ENCODE measurements at regions not wholly inside any gene's neighbourhood (a gene's known extent, or its start where the extent isn't known, plus 50 kb on each side); places are given as distances from the start of the nearest gene placed in this dataset.

DNA sequence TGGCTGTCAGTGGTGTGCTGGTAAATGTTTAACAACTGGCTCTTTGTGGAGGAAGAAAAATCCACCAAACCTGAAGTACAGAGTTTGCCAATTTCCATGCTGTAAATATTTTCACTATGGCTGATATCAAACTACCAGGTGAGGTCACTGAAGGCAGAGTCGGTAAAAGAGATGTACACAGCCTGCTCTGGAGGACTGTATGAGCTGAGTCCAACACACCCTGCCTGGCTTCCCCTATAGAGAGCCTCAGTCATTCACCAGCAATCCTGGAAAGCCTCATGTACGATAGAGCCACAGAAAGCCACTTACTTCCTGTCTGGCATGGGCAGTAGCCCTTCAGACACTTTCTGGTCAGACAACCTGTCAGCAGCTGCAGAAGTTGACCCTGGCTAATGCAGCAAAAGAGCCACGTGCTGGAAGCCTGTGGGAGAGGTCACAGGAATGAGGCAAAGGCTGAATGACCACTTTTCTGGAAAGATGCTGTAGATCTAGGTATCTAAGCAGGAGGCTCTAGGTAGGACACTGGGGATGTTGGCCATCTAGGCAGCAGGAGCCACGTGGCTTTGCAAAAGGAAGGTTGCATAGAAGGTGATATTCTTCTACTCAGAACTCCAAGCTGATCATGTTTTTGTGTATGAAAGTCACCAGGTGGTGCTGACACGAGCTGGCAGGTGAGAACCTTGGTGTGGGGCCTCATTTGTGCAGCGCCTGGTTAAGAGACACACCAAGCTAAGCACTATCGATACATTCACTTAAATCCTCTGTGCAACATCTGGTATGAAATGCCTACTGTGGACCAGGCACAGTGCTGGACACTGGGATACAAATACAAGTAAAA is 553.9 kb downstream of the VRK1 start:
- no peaks in the 10 kb centered on the region for H3K9me3 ChIP-seq (ENCODE audit: control insufficient read depth in 3 of 3, low read length in 3 of 3)
- no peaks in the 10 kb centered on the region for H3K4me1 ChIP-seq (ENCODE audit: control insufficient read depth in 3 of 3, insufficient read depth in 3 of 3, low read length in 3 of 3)
- no peak overlapping the region for H3K4me3 ChIP-seq (ENCODE audit: low read length in 3 of 3)
- no peaks in the 10 kb centered on the region for H3K36me3 ChIP-seq (ENCODE audit: control insufficient read depth in 3 of 3, insufficient read depth in 3 of 3, low read length in 3 of 3)
- H3K27ac ChIP-seq (ENCODE audit: low read depth, low read length): no peak overlapping the region
- no peak overlapping the region for H3K9ac ChIP-seq (ENCODE audit: low read depth in 1 of 3, low read length in 3 of 3)
- H3K27me3 ChIP-seq (ENCODE audit: control insufficient read depth in 3 of 3, insufficient read depth in 3 of 3, low read length in 3 of 3): no peaks in the 10 kb centered on the region

DNA sequence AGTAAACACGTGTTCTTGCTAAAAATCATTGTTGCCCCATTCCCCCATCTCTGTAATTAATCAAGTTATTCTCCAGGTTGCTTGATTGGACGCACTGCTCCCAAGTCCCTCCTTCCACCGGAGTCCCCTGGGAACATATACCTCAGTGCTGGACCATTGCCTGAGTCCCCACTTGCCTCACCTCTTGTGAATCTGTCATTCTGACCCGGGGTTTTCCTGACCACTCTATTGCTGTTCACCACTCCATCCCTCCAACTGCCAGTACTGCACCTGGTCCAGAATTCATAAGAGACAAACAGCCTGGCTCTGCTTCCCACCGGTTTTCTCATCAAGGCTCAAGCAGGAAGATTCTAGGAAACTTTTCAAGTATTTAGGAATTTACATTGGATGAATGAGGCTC is 555.9 kb downstream of the VRK1 start:
- H3K27ac ChIP-seq (ENCODE audit: low read depth, low read length): no peak overlapping the region
- H3K27me3 ChIP-seq (ENCODE audit: control insufficient read depth in 3 of 3, insufficient read depth in 3 of 3, low read length in 3 of 3): no peaks in the 10 kb centered on the region
- H3K9ac ChIP-seq (ENCODE audit: low read depth in 1 of 3, low read length in 3 of 3): no peak overlapping the region
- no peaks in the 10 kb centered on the region for H3K9me3 ChIP-seq (ENCODE audit: control insufficient read depth in 3 of 3, low read length in 3 of 3)
- no peaks in the 10 kb centered on the region for H3K36me3 ChIP-seq (ENCODE audit: control insufficient read depth in 3 of 3, insufficient read depth in 3 of 3, low read length in 3 of 3)
- H3K4me1 ChIP-seq (ENCODE audit: control insufficient read depth in 3 of 3, insufficient read depth in 3 of 3, low read length in 3 of 3): no peaks in the 10 kb centered on the region
- H3K4me3 ChIP-seq (ENCODE audit: low read length in 3 of 3): no peak overlapping the region

DNA sequence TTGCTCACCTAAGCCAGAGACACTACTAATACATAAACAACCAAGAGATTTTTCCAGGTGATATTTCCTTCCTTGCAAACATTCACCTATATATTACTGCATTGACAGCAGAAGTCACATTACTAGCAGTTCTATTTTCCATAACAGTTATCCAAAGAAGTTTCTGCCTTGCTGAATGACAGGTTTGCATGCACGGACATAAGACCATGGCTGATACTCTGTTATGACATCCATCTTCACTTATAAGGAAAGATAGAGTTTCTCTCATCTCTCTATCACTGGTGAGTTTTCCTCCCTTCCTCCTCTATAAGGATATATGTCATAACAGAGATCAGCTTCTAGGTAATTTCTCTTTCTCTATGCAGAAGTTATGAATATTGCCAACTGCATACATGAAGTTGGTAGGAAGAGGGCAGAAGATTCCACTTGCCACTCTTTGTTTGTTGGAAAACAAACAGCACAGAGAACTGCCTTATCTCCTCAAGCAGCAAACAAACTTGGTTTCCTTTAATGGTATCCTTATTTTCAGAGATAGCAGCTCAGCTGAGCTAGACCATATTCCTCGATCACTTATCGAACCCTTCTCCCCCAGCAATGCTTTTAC is 557.0 kb downstream of the VRK1 start:
- Histone ChIP-seq H3K9ac (ENCODE audit: low read depth in 1 of 3, low read length in 3 of 3) (no peak overlapping the region), H3K4me3 (ENCODE audit: low read length in 3 of 3) (no peak overlapping the region), H3K9me3 (ENCODE audit: control insufficient read depth in 3 of 3, low read length in 3 of 3) (no peaks in the 10 kb centered on the region)

GRCh38 chr14:97359341-97359740 is 562.2 kb downstream of the VRK1 start:
- H3K9me3 ChIP-seq (ENCODE audit: control insufficient read depth in 3 of 3, low read length in 3 of 3): no peaks in the 10 kb centered on the region
- no peaks in the 10 kb centered on the region for H3K27me3 ChIP-seq (ENCODE audit: control insufficient read depth in 3 of 3, insufficient read depth in 3 of 3, low read length in 3 of 3)
- no peaks in the 10 kb centered on the region for H3K4me1 ChIP-seq (ENCODE audit: control insufficient read depth in 3 of 3, insufficient read depth in 3 of 3, low read length in 3 of 3)
- H3K36me3 ChIP-seq (ENCODE audit: control insufficient read depth in 3 of 3, insufficient read depth in 3 of 3, low read length in 3 of 3): no peaks in the 10 kb centered on the region
- no peak overlapping the region for H3K27ac ChIP-seq (ENCODE audit: low read depth, low read length)
- H3K9ac ChIP-seq (ENCODE audit: low read depth in 1 of 3, low read length in 3 of 3): no peak overlapping the region
- H3K4me3 ChIP-seq (ENCODE audit: low read length in 3 of 3): no peak overlapping the region

More for the DNA sequence above, 557.0 kb downstream of the VRK1 start:
- H3K36me3 ChIP-seq (ENCODE audit: control insufficient read depth in 3 of 3, insufficient read depth in 3 of 3, low read length in 3 of 3): no peaks in the 10 kb centered on the region
- H3K4me1 ChIP-seq (ENCODE audit: control insufficient read depth in 3 of 3, insufficient read depth in 3 of 3, low read length in 3 of 3): no peaks in the 10 kb centered on the region
- H3K27ac ChIP-seq (ENCODE audit: low read depth, low read length): no peak overlapping the region
- no peaks in the 10 kb centered on the region for H3K27me3 ChIP-seq (ENCODE audit: control insufficient read depth in 3 of 3, insufficient read depth in 3 of 3, low read length in 3 of 3)

DNA sequence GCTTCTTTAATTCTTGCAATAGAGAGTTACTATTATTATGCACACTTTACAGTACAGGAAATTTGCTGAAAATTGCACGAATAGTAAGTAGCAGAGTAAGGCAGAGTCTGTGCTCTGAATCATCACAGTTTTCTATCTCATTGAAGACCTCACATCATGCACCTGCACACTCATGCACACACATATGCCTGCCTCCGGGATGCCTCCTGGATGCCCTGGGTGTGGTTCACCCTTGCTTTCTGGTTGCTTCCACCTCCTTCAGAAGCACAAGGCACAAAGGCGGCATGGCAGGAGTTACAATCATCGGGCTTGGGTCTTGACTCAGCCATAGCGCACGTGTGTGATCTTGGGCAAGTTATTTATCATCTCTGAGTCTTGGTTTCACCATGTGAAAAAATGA is 564.0 kb downstream of the VRK1 start:
- H3K27me3 ChIP-seq (ENCODE audit: control insufficient read depth in 3 of 3, insufficient read depth in 3 of 3, low read length in 3 of 3): peaks cover 0 to 3% (median 0%) of the 10 kb centered on the region in 3 donors
- no peaks in the 10 kb centered on the region for H3K4me1 ChIP-seq (ENCODE audit: control insufficient read depth in 3 of 3, insufficient read depth in 3 of 3, low read length in 3 of 3)
- H3K36me3 ChIP-seq (ENCODE audit: control insufficient read depth in 3 of 3, insufficient read depth in 3 of 3, low read length in 3 of 3): no peaks in the 10 kb centered on the region
- H3K9me3 ChIP-seq (ENCODE audit: control insufficient read depth in 3 of 3, low read length in 3 of 3): no peaks in the 10 kb centered on the region
- no peak overlapping the region for H3K4me3 ChIP-seq (ENCODE audit: low read length in 3 of 3)
- no peak overlapping the region for H3K9ac ChIP-seq (ENCODE audit: low read depth in 1 of 3, low read length in 3 of 3)
- no peak overlapping the region for H3K27ac ChIP-seq (ENCODE audit: low read depth, low read length)

DNA sequence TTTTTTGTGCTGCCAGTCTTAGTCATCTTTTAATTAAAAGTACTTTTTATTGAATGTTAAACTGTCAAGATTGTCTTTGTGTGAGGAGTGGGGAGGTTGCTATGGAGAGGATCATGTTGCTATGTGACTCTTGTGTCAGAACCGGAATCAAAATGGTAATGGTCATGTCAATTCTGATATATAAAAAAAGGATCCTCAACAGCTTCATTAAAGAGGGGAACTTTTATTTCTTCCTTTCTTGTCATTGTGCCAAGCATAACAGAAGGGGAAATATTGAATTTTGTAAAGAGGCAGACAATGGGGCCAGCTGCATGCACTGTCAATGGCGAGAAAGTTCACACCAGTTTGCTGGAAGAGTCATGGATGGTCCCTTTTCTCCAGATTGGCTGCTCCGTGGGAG is 564.8 kb downstream of the VRK1 start:
- Histone ChIP-seq H3K9me3 (ENCODE audit: control insufficient read depth in 3 of 3, low read length in 3 of 3) (no peaks in the 10 kb centered on the region), H3K27ac (ENCODE audit: low read depth, low read length) (no peak overlapping the region)

DNA sequence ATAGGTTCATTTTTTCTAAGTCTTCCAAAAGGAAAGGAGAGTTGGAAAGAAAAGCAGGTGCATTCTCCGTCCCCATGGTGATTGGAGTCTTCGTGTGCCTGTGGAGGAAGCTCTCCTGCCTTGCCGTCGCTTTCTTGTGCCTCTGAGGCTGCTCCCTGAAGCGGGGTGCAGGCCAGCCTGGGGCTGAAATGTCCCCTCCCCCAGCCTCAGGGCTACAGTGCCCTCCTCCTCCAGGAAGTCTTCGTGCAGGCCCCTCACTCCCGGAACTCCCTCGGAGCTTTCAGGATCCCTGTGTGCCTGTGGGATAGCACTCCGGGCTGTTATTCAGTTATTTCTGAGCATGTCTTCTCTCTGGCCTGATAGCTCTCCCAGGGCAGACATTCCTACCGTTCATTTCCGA is 569.2 kb downstream of the VRK1 start:
- Histone ChIP-seq H3K27me3 (ENCODE audit: control insufficient read depth in 3 of 3, insufficient read depth in 3 of 3, low read length in 3 of 3) (peaks cover 0 to 3% (median 0%) of the 10 kb centered on the region in 3 donors), H3K9ac (ENCODE audit: low read depth in 1 of 3, low read length in 3 of 3) (no peak overlapping the region), H3K9me3 (ENCODE audit: control insufficient read depth in 3 of 3, low read length in 3 of 3) (peaks cover 0 to 5% (median 0%) of the 10 kb centered on the region in 3 donors), H3K4me3 (ENCODE audit: low read length in 3 of 3) (no peak overlapping the region), H3K27ac (ENCODE audit: low read depth, low read length) (no peak overlapping the region), H3K4me1 (ENCODE audit: control insufficient read depth in 3 of 3, insufficient read depth in 3 of 3, low read length in 3 of 3) (no peaks in the 10 kb centered on the region), H3K36me3 (ENCODE audit: control insufficient read depth in 3 of 3, insufficient read depth in 3 of 3, low read length in 3 of 3) (no peaks in the 10 kb centered on the region)

More for the DNA sequence above, 564.8 kb downstream of the VRK1 start:
- Histone ChIP-seq H3K9ac (ENCODE audit: low read depth in 1 of 3, low read length in 3 of 3) (no peak overlapping the region), H3K27me3 (ENCODE audit: control insufficient read depth in 3 of 3, insufficient read depth in 3 of 3, low read length in 3 of 3) (peaks cover 0 to 3% (median 0%) of the 10 kb centered on the region in 3 donors), H3K4me1 (ENCODE audit: control insufficient read depth in 3 of 3, insufficient read depth in 3 of 3, low read length in 3 of 3) (no peaks in the 10 kb centered on the region), H3K4me3 (ENCODE audit: low read length in 3 of 3) (no peak overlapping the region), H3K36me3 (ENCODE audit: control insufficient read depth in 3 of 3, insufficient read depth in 3 of 3, low read length in 3 of 3) (no peaks in the 10 kb centered on the region)

GRCh38 chr14:97367278-97367677 is 570.1 kb downstream of the VRK1 start:
- Histone ChIP-seq H3K9me3 (ENCODE audit: control insufficient read depth in 3 of 3, low read length in 3 of 3) (peaks cover 0 to 5% (median 0%) of the 10 kb centered on the region in 3 donors), H3K27me3 (ENCODE audit: control insufficient read depth in 3 of 3, insufficient read depth in 3 of 3, low read length in 3 of 3) (peaks cover 0 to 3% (median 0%) of the 10 kb centered on the region in 3 donors), H3K9ac (ENCODE audit: low read depth in 1 of 3, low read length in 3 of 3) (no peak overlapping the region), H3K36me3 (ENCODE audit: control insufficient read depth in 3 of 3, insufficient read depth in 3 of 3, low read length in 3 of 3) (no peaks in the 10 kb centered on the region), H3K4me1 (ENCODE audit: control insufficient read depth in 3 of 3, insufficient read depth in 3 of 3, low read length in 3 of 3) (no peaks in the 10 kb centered on the region), H3K27ac (ENCODE audit: low read depth, low read length) (no peak overlapping the region), H3K4me3 (ENCODE audit: low read length in 3 of 3) (no peak overlapping the region)

- H3K9me3 ChIP-seq (ENCODE audit: control insufficient read depth in 3 of 3, low read length in 3 of 3): peaks cover 0 to 5% (median 0%) of the 10 kb centered on the region in 3 donors
- H3K27ac ChIP-seq (ENCODE audit: low read depth, low read length): no peak overlapping the region
- no peak overlapping the region for H3K9ac ChIP-seq (ENCODE audit: low read depth in 1 of 3, low read length in 3 of 3)
- no peak overlapping the region for H3K4me3 ChIP-seq (ENCODE audit: low read length in 3 of 3)
- no peaks in the 10 kb centered on the region for H3K4me1 ChIP-seq (ENCODE audit: control insufficient read depth in 3 of 3, insufficient read depth in 3 of 3, low read length in 3 of 3)
- peaks cover 0 to 3% (median 0%) of the 10 kb centered on the region in 3 donors for H3K27me3 ChIP-seq (ENCODE audit: control insufficient read depth in 3 of 3, insufficient read depth in 3 of 3, low read length in 3 of 3)
- no peaks in the 10 kb centered on the region for H3K36me3 ChIP-seq (ENCODE audit: control insufficient read depth in 3 of 3, insufficient read depth in 3 of 3, low read length in 3 of 3)
These were observed 570.9 kb downstream of the VRK1 start for GRCh38 chr14:97368049-97368448.

GRCh38 chr14:97368900-97369564 is 571.9 kb downstream of the VRK1 start:
- Histone ChIP-seq H3K4me3 (ENCODE audit: low read length in 3 of 3) (no peak overlapping the region), H3K27ac (ENCODE audit: low read depth, low read length) (no peak overlapping the region), H3K4me1 (ENCODE audit: control insufficient read depth in 3 of 3, insufficient read depth in 3 of 3, low read length in 3 of 3) (no peaks in the 10 kb centered on the region), H3K27me3 (ENCODE audit: control insufficient read depth in 3 of 3, insufficient read depth in 3 of 3, low read length in 3 of 3) (peaks cover 0 to 4% (median 3%) of the 10 kb centered on the region in 3 donors), H3K9ac (ENCODE audit: low read depth in 1 of 3, low read length in 3 of 3) (no peak overlapping the region), H3K9me3 (ENCODE audit: control insufficient read depth in 3 of 3, low read length in 3 of 3) (peaks cover 0 to 5% (median 0%) of the 10 kb centered on the region in 3 donors), H3K36me3 (ENCODE audit: control insufficient read depth in 3 of 3, insufficient read depth in 3 of 3, low read length in 3 of 3) (no peaks in the 10 kb centered on the region)

All from skeletal muscle tissue (tissue), 3 donors.